ENCODE measurements at regions not wholly inside any gene's neighbourhood (a gene's known extent, or its start where the extent isn't known, plus 50 kb on each side); places are given as distances from the start of the nearest gene placed in this dataset.
"Not testable (repeated sequence)": the region's sequence is repeated elsewhere in the genome, so short reads cannot be mapped to it uniquely, and the experiment has no call there.

DNA sequence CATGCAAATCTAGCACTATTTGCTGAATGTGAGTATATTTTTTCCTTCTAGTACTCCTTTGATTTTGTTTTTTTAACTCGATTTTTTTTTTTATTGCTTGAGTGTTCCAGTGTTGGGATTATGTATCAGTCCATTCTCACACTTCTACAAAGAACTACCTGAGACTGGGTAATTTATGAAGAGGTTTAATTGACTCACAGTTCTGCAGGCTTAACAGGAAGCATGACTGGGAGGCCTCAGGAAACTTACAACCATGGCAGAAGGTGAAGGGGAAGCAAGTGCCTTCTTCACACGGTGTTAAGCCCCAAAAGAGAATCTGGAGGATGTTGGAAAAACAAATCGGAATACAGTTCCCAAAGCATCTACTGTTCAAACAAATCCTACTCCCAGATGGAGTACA is 69.1 kb downstream of the ZNF518B start:
- not testable (repeated sequence) for H3K9ac ChIP-seq

GRCh38 chr4:10385994-10386394 is 71.2 kb downstream of the ZNF518B start:
- no peak overlapping the region for H3K4me2 ChIP-seq
- H4K20me1 ChIP-seq: no peaks in the 10 kb centered on the region
- H3K27ac ChIP-seq: no peak overlapping the region

More for the DNA sequence above, 69.1 kb downstream of the ZNF518B start:
- not testable (repeated sequence) for H3K4me3 ChIP-seq, H3K27ac ChIP-seq, H3K4me1 ChIP-seq, H3K9me3 ChIP-seq, H3K4me2 ChIP-seq, H4K20me1 ChIP-seq, H3K27me3 ChIP-seq, H3K36me3 ChIP-seq

DNA sequence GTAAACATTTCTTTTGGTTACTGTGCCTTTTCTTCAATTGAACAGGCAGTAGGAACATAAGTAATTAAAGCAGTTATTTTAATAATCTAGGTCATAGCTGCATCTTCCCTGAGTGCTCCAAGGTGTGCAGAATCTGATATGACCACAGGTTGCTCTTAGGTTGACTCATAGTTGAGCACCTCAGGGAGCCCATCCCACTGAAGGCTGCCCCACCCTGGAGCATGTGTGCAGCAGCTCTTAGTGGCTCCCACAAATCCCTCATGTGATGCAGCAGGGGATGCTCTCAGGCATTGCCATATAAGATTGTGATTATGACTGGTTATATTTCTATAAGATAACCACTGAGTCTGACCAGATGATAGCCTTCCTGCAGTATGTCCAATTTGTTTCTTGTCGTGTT is 72.3 kb downstream of the ZNF518B start:
- Histone ChIP-seq H3K4me1 (no peaks in the 10 kb centered on the region), H3K27me3 (no peaks in the 10 kb centered on the region), H4K20me1 (no peaks in the 10 kb centered on the region), H3K36me3 (no peaks in the 10 kb centered on the region), H3K27ac (no peak overlapping the region), H3K4me2 (no peak overlapping the region), H3K9me3 (no peaks in the 10 kb centered on the region), H3K4me3 (no peak overlapping the region), H3K9ac (no peak overlapping the region)
- no peak for TF ChIP-seq Cebpa-rat (IDR thresholded peaks at IDR 0.05)

More at GRCh38 chr4:10385994-10386394, 71.2 kb downstream of the ZNF518B start:
- Histone ChIP-seq H3K9ac (no peak overlapping the region), H3K4me3 (no peak overlapping the region), H3K27me3 (no peaks in the 10 kb centered on the region), H3K4me1 (no peaks in the 10 kb centered on the region), H3K36me3 (no peaks in the 10 kb centered on the region), H3K9me3 (no peaks in the 10 kb centered on the region)
- no peak for TF ChIP-seq Cebpa-rat (IDR thresholded peaks at IDR 0.05)

- no peak for TF ChIP-seq Cebpa-rat (IDR thresholded peaks at IDR 0.05)
- Histone ChIP-seq H4K20me1 (no peaks in the 10 kb centered on the region), H3K27ac (no peak overlapping the region), H3K9me3 (no peaks in the 10 kb centered on the region), H3K9ac (no peak overlapping the region), H3K4me2 (no peak overlapping the region), H3K4me3 (no peak overlapping the region), H3K4me1 (no peaks in the 10 kb centered on the region), H3K36me3 (no peaks in the 10 kb centered on the region), H3K27me3 (no peaks in the 10 kb centered on the region)
Measured at GRCh38 chr4:10383417-10383816, 73.8 kb downstream of the ZNF518B start.

DNA sequence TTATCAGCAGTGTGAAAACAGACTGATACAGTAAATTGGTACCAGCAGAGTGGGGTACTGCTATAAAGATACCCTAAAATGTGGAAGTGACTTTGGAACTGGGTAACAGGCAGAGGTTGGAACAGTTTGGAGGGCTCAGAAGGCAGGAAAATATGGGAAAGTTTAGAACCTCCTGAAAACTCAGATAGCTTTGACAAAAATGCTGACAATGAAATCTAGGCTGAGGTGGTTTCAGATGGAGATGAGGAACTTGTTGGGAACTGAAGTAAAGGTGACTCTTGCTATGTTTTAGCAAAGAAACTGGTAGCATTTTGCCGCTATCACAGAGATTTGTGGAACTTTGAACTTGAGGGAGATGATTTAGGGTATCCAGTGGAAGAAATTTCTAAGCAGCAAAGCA is 75.1 kb downstream of the ZNF518B start:
- not testable (repeated sequence) for H3K4me2 ChIP-seq, H3K27me3 ChIP-seq, H3K9me3 ChIP-seq, H3K27ac ChIP-seq, H3K4me1 ChIP-seq, H3K4me3 ChIP-seq, H3K36me3 ChIP-seq, H3K9ac ChIP-seq, H4K20me1 ChIP-seq

- no peak for TF ChIP-seq Cebpa-rat (IDR thresholded peaks at IDR 0.05)
- Histone ChIP-seq H3K9me3 (no peaks in the 10 kb centered on the region), H3K4me1 (no peaks in the 10 kb centered on the region), H3K4me3 (no peak overlapping the region), H3K27me3 (no peaks in the 10 kb centered on the region), H3K36me3 (no peaks in the 10 kb centered on the region), H3K27ac (no peak overlapping the region), H4K20me1 (no peaks in the 10 kb centered on the region), H3K4me2 (no peak overlapping the region), H3K9ac (no peak overlapping the region)
Measured at GRCh38 chr4:10381146-10381545, 76.1 kb downstream of the ZNF518B start.

GRCh38 chr4:10380735-10381134 is 76.5 kb downstream of the ZNF518B start:
- Histone ChIP-seq H3K9me3 (no peaks in the 10 kb centered on the region), H3K36me3 (no peaks in the 10 kb centered on the region), H3K4me3 (no peak overlapping the region), H3K4me2 (no peak overlapping the region), H4K20me1 (no peaks in the 10 kb centered on the region), H3K27me3 (no peaks in the 10 kb centered on the region), H3K4me1 (no peaks in the 10 kb centered on the region), H3K27ac (no peak overlapping the region), H3K9ac (no peak overlapping the region)
- TF ChIP-seq Cebpa-rat (IDR thresholded peaks at IDR 0.05): no peak

DNA sequence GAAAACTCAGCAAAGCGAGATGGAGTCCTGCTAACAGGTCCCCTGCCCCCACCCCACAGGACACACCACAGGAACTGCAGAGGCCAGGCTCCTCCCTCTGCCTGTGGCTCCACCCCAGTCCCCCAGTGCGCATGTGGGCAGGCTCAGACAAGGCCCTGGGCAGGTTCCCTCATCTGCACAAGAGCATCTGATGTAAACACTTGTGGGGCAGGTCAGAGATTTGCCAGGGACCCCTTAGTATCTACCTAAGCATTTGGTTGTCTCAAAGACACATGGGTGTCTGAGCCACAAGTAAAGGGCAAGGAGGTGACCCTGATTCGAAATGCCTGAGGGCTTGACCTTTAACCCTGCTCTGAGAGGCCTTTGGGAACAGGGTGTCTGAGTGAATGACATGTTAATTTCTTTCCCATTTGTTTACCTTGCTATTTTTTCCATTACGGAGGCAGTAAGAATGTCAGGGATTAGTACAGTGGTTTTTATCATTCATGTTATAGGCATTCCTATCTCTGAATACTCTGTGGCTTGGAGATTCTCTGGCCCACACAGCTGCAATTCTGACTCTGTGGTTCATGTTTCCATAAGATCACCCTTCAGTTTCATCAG is 85.3 kb downstream of the ZNF518B start:
- H3K27ac ChIP-seq: no peak overlapping the region
- H3K4me3 ChIP-seq: no peak overlapping the region
- no peaks in the 10 kb centered on the region for H3K9me3 ChIP-seq
- no peaks in the 10 kb centered on the region for H3K27me3 ChIP-seq
- no peaks in the 10 kb centered on the region for H3K4me1 ChIP-seq
- no peak for TF ChIP-seq Cebpa-rat (IDR thresholded peaks at IDR 0.05)
- no peaks in the 10 kb centered on the region for H4K20me1 ChIP-seq
- H3K4me2 ChIP-seq: no peak overlapping the region
- H3K36me3 ChIP-seq: no peaks in the 10 kb centered on the region
- no peak overlapping the region for H3K9ac ChIP-seq

DNA sequence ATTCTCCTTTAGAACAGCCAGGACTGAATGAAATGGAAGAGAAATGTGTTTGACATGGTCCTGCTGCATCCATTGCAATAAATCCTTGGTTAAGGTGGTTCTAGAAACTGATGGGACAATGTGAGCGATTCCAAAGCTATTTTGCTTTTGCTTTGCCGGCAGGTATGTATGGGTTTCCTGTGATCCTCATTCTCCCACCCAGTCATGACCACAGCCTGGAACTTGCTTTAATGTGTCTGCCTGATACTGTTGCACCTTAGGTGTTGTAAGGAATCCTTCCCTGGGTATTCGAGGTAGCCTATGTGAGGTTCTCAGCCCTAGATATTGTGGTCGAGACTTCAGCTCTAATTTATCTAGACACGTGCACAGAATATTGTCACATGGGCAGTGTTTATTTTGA is 86.1 kb downstream of the ZNF518B start:
- Histone ChIP-seq H4K20me1 (no peaks in the 10 kb centered on the region), H3K9ac (no peak overlapping the region)
- no peak for TF ChIP-seq Cebpa-rat (IDR thresholded peaks at IDR 0.05)

DNA sequence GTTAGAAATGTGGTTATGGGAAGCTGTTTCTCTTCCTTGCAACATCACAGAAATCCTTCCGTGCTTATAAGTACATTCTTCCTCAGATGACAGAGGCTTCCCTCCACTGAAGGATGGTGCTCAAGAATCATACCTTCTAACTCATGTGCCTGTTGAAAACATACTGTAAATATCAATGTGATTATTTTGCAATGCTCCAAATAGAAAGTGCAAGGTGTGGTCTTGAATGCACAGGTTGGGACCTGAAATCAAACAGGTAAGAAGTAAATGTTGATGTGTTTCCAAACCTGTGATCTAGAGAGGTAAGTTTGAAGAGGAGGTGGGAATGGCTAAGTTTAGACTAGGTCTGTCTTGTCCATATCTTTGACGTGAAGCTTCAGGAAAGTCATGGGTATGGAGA is 87.7 kb downstream of the ZNF518B start:
- H3K36me3 ChIP-seq: no peaks in the 10 kb centered on the region
- TF ChIP-seq Cebpa-rat (IDR thresholded peaks at IDR 0.05): no peak
- H3K4me2 ChIP-seq: no peak overlapping the region
- H3K4me1 ChIP-seq: no peaks in the 10 kb centered on the region
- H4K20me1 ChIP-seq: no peaks in the 10 kb centered on the region
- no peak overlapping the region for H3K4me3 ChIP-seq
- H3K9ac ChIP-seq: no peak overlapping the region
- H3K27ac ChIP-seq: no peak overlapping the region
- no peaks in the 10 kb centered on the region for H3K9me3 ChIP-seq
- H3K27me3 ChIP-seq: no peaks in the 10 kb centered on the region

More for the DNA sequence above, 86.1 kb downstream of the ZNF518B start:
- no peaks in the 10 kb centered on the region for H3K4me1 ChIP-seq
- no peak overlapping the region for H3K4me2 ChIP-seq
- H3K9me3 ChIP-seq: no peaks in the 10 kb centered on the region
- no peak overlapping the region for H3K27ac ChIP-seq
- no peaks in the 10 kb centered on the region for H3K27me3 ChIP-seq
- no peak overlapping the region for H3K4me3 ChIP-seq
- H3K36me3 ChIP-seq: no peaks in the 10 kb centered on the region

DNA sequence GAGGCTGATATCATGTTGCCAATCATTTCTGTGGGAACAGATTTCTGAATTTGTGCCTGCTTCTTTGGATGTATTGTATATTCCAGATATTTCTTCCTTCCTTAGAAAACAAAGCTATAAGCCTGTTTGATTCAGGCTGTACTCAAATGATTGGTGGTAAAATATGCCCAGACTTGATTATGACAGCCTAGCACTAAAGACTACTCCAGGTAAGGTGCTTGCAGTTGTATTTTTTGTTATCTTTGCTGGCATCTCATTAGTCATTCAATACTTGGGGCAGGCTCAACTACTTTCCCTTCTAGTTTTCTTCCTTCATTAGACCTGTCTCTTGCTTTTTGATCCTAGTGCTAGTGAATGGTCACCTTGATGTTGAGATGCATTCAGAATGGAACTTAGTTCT is 90.6 kb downstream of the ZNF518B start:
- H4K20me1 ChIP-seq: no peaks in the 10 kb centered on the region
- H3K9me3 ChIP-seq: no peaks in the 10 kb centered on the region
- no peak overlapping the region for H3K9ac ChIP-seq
- H3K4me1 ChIP-seq: no peaks in the 10 kb centered on the region
- H3K27me3 ChIP-seq: no peaks in the 10 kb centered on the region
- no peaks in the 10 kb centered on the region for H3K36me3 ChIP-seq
- no peak overlapping the region for H3K4me2 ChIP-seq
- no peak for TF ChIP-seq Cebpa-rat (IDR thresholded peaks at IDR 0.05)
- no peak overlapping the region for H3K27ac ChIP-seq
- no peak overlapping the region for H3K4me3 ChIP-seq

Measured in BLaER1 (cell line).